HepG2 (cell line): ENCODE measurements at regions not wholly inside any gene's neighbourhood (a gene's known extent, or its start where the extent isn't known, plus 50 kb on each side); places are given as distances from the start of the nearest gene placed in this dataset.

ENCODE experiments used
- AGO1 ChIP-seq: fragments of 200-400 bp; formaldehyde crosslinking; IDR thresholded peaks from 2 replicates; pipeline ENCODE4 v1.6.1; 2017; ENCODE audit warnings: mild to moderate bottlenecking, low read depth, low read length, moderate library complexity; ENCODE audit not compliant: poor library complexity, severe bottlenecking
- BRCA1 ChIP-seq: sonication (generic); formaldehyde crosslinking; IDR thresholded peaks from 2 replicates; pipeline ENCODE4 v1.4.0; 2020; ENCODE audit warnings: missing genetic modification reagents
- CTCF ChIP-seq: sonication (generic); formaldehyde crosslinking; IDR thresholded peaks from 2 replicates; pipeline ENCODE4 v1.5.0; 2020; ENCODE audit warnings: mild to moderate bottlenecking, missing genetic modification reagents, moderate library complexity
- MAFK ChIP-seq, 2 experiments: IDR thresholded peaks in 1 of 2; conservative IDR thresholded peaks in 1 of 2; 2 replicates each; pipeline ENCODE4 v1.6.1; 2011; ENCODE audit warnings: improper control_type of control experiment in 2 of 2, low read length in 2 of 2
- MAX ChIP-seq: IDR thresholded peaks from 2 replicates; pipeline ENCODE4 v1.6.1; 2012; ENCODE audit warnings: inconsistent platforms
- PBX3 ChIP-seq: sonication (generic); formaldehyde crosslinking; IDR thresholded peaks from 2 replicates; pipeline ENCODE4 v1.8.1; 2023; ENCODE audit warnings: missing genetic modification reagents, inconsistent platforms, borderline replicate concordance
- PHB2 ChIP-seq: fragments of 450-650 bp; IDR thresholded peaks from 2 replicates; pipeline ENCODE4 v1.6.1; 2018; ENCODE audit not compliant: partially characterized antibody
- RFX5 ChIP-seq: IDR thresholded peaks from 2 replicates; pipeline ENCODE4 v1.6.1; 2011; ENCODE audit warnings: low read depth, low read length, improper control_type of control experiment
- RXRA ChIP-seq: sonication (generic); formaldehyde crosslinking; IDR thresholded peaks from 2 replicates; pipeline ENCODE4 v1.5.1; 2020; ENCODE audit warnings: missing genetic modification reagents
- SRSF1 ChIP-seq: fragments of 200-400 bp; formaldehyde crosslinking; optimal IDR thresholded peaks from 2 replicates; pipeline ENCODE3; 2017; ENCODE audit warnings: mild to moderate bottlenecking, low read depth, low read length, moderate library complexity
- TOE1 ChIP-seq: sonication (generic); formaldehyde crosslinking; IDR thresholded peaks from 2 replicates; pipeline ENCODE4 v1.4.0; 2020; ENCODE audit warnings: mild to moderate bottlenecking, missing genetic modification reagents
- ZNF274 ChIP-seq: sonication (generic); formaldehyde crosslinking; IDR thresholded peaks from 2 replicates; pipeline ENCODE4 v1.5.1; 2020; ENCODE audit warnings: mild to moderate bottlenecking, missing genetic modification reagents
- ZNF501 ChIP-seq: sonication (generic); formaldehyde crosslinking; IDR thresholded peaks from 2 replicates; pipeline ENCODE4 v1.5.1; 2020; ENCODE audit warnings: mild to moderate bottlenecking, moderate library complexity, missing genetic modification reagents
- ZNF543 ChIP-seq: sonication (generic); formaldehyde crosslinking; IDR thresholded peaks from 2 replicates; pipeline ENCODE4 v1.4.0; 2020; ENCODE audit warnings: mild to moderate bottlenecking, missing genetic modification reagents

- TF ChIP-seq MAFK (conservative IDR thresholded peaks at IDR 0.05 in 1 of 2, IDR thresholded peaks at IDR 0.05 in 1 of 2; ENCODE audit: low read length in 2 of 2) = no peak
- TF ChIP-seq ZNF501 = no peak
- no peak for TF ChIP-seq CTCF
- no peak for TF ChIP-seq PBX3 (CRISPR knock-in tag)
- no peak for TF ChIP-seq SRSF1
- no peak for TF ChIP-seq MAX
- no peak for TF ChIP-seq PHB2
- TF ChIP-seq BRCA1 = no peak
- no peak for TF ChIP-seq RFX5
- no peak for TF ChIP-seq ZNF543 (CRISPR knock-in tag)
- no peak for TF ChIP-seq RXRA (CRISPR knock-in tag)
- TF ChIP-seq TOE1 (CRISPR knock-in tag) = no peak
- TF ChIP-seq AGO1 = no peak
- no peak for TF ChIP-seq ZNF274 (CRISPR knock-in tag)
Measured at GRCh38 chr3:159748425-159748824, 240.2 kb upstream of the IL12A start.
